ENCODE measurements at regions not wholly inside any gene's neighbourhood (a gene's known extent, or its start where the extent isn't known, plus 50 kb on each side); places are given as distances from the start of the nearest gene placed in this dataset.

DNA sequence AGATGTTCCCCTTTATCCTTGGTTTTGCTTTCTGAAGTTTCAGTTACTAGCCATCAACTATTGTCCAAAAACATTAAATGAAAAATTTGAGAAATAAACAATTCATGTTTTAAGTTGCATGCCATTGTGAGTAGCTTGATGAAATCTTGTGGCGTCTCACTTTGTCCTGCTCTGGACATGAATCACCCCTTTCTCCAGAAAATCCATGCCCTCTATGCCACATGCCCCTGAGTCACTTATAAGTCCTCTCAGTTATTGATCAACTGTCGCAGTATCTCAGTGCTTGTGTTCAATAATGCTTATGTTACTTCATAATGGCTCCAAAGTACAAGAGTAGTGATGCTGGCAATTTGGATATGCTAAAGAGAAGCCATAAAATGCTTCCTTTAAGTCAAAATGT lies 208.0 kb upstream of the FERD3L start:
- no peak overlapping the region for H2BK5ac ChIP-seq (ENCODE audit: low read depth, low read length, poor library complexity)
- no peaks in the 10 kb centered on the region for H3K9me3 ChIP-seq (ENCODE audit: insufficient read depth, low read depth, low read length)
- H4K8ac ChIP-seq (ENCODE audit: low read depth, low read length): no peak overlapping the region
- no peak overlapping the region for H2BK120ac ChIP-seq (ENCODE audit: insufficient read depth, low read length, poor library complexity)
- H3K9ac ChIP-seq (ENCODE audit: low read length): no peak overlapping the region
- no peaks in the 10 kb centered on the region for H3K4me1 ChIP-seq (ENCODE audit: control insufficient read depth in 1 of 2, insufficient read depth in 2 of 2, low read length in 2 of 2)
- H3K4me2 ChIP-seq (ENCODE audit: low read length): no peak overlapping the region
- no peak overlapping the region for H3K14ac ChIP-seq (ENCODE audit: low read length)
- no peaks in the 10 kb centered on the region for H3K36me3 ChIP-seq (ENCODE audit: control insufficient read depth in 1 of 2, insufficient read depth in 2 of 2, low read length in 2 of 2)
- no peak overlapping the region for H4K12ac ChIP-seq (ENCODE audit: low read depth, low read length)
- WGBS (ENCODE audit: extremely low coverage, insufficient coverage, insufficient read length): no CpG with 5 or more reads among the region's 2 CpGs
- H4K91ac ChIP-seq (ENCODE audit: low read depth, low read length): no peak overlapping the region
- no peak for DNase-seq
- no peaks in the 10 kb centered on the region for H3K79me2 ChIP-seq (ENCODE audit: control insufficient read depth, insufficient read depth, low read length, poor library complexity)
- no peak overlapping the region for H2BK12ac ChIP-seq (ENCODE audit: low read length)
- H3K4me3 ChIP-seq (ENCODE audit: low read depth, low read length): no peak overlapping the region
- H3K27ac ChIP-seq (ENCODE audit: low read depth, low read length): no peak overlapping the region
- H3K4ac ChIP-seq (ENCODE audit: low read depth, low read length): no peak overlapping the region
- H3K27me3 ChIP-seq (ENCODE audit: insufficient read depth, low read length): no peaks in the 10 kb centered on the region
- H3K18ac ChIP-seq (ENCODE audit: low read length): no peak overlapping the region
- H3K23ac ChIP-seq (ENCODE audit: low read length): no peak overlapping the region
- no peak overlapping the region for H2AFZ ChIP-seq (ENCODE audit: insufficient read depth, low read length, poor library complexity)
- no peak overlapping the region for H2AK5ac ChIP-seq (ENCODE audit: low read length)
- H3K79me1 ChIP-seq (ENCODE audit: low read length): no peaks in the 10 kb centered on the region

DNA sequence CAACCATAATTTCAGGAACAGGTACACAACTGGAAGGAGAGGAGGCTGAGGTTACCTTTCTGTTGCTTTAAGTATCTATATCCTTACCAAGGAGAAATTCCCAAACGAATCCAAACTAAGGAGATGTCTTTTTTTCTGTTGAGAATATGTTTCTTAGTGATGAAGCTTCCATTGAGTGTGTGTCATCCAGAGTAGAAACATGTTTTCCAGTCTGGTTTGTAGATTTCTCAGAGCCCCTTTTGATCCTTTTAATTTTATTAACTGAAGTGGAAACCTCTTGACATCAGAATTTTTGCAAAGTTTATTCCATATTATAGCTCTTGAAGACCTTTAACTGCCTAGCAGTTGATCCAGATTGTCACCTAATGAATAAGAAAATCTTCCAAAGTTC lies 207.1 kb upstream of the FERD3L start:
- no CpG with 5 or more reads among the region's 1 CpG for WGBS (ENCODE audit: extremely low coverage, insufficient coverage, insufficient read length)

DNA sequence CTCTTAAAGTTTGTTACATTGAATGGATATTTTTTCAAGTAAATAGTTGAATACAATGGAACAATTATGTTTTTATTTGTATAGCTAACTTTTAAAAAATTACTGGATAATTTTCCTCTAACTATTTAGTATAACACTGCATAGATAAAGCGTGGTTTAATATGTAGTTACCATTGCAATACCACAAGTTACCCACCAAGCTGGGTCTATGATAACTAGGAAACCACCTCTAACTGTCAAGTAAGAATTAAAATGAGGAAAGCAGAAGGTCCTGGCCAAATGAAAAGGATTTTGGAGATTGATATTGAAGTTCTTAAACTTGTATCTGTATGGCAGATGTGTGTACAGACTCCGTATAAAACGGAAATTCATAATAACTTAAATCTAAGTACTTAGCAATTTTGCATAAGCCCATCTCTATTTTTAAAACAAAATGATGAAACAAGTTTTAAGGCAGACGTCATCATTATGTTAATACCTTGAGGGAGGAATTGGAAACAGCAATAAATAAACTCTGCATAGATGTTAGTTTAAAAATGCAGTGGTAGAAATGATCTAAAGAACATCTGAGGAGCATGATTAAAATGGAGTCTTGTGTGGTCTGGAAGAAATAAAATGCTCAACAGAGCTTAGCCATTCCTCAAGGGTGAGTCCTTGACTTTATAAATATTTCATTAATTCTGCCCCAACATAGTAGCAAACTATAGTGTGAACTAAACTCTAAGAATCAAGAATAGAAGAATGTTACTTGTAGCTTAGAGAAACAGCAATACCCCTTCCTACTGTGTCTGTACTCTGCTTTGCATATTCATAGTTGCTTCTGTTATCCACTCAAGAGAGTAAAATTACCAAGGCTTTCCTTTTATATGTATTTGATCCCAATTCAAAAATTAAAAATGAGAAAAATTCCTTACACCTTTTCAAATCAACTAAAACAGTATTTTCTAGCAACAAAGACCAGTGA lies 206.4 kb upstream of the FERD3L start:
- no CpG with 5 or more reads among the region's 4 CpGs for WGBS (ENCODE audit: extremely low coverage, insufficient coverage, insufficient read length)
- DNase-seq: no peak
- H2AFZ ChIP-seq (ENCODE audit: insufficient read depth, low read length, poor library complexity): no peak overlapping the region
- H3K9me3 ChIP-seq (ENCODE audit: insufficient read depth, low read depth, low read length): no peaks in the 10 kb centered on the region
- no peak overlapping the region for H3K4ac ChIP-seq (ENCODE audit: low read depth, low read length)
- H3K14ac ChIP-seq (ENCODE audit: low read length): no peak overlapping the region
- no peak overlapping the region for H3K4me2 ChIP-seq (ENCODE audit: low read length)
- H3K27ac ChIP-seq (ENCODE audit: low read depth, low read length): no peak overlapping the region
- H3K36me3 ChIP-seq (ENCODE audit: control insufficient read depth in 1 of 2, insufficient read depth in 2 of 2, low read length in 2 of 2): no peaks in the 10 kb centered on the region
- H2BK12ac ChIP-seq (ENCODE audit: low read length): no peak overlapping the region
- no peak overlapping the region for H2BK120ac ChIP-seq (ENCODE audit: insufficient read depth, low read length, poor library complexity)
- H3K79me2 ChIP-seq (ENCODE audit: control insufficient read depth, insufficient read depth, low read length, poor library complexity): no peaks in the 10 kb centered on the region
- H3K79me1 ChIP-seq (ENCODE audit: low read length): no peaks in the 10 kb centered on the region
- no peaks in the 10 kb centered on the region for H3K4me1 ChIP-seq (ENCODE audit: control insufficient read depth in 1 of 2, insufficient read depth in 2 of 2, low read length in 2 of 2)
- H4K8ac ChIP-seq (ENCODE audit: low read depth, low read length): no peak overlapping the region
- H3K18ac ChIP-seq (ENCODE audit: low read length): no peak overlapping the region
- no peak overlapping the region for H3K9ac ChIP-seq (ENCODE audit: low read length)
- no peak overlapping the region for H3K23ac ChIP-seq (ENCODE audit: low read length)
- H3K4me3 ChIP-seq (ENCODE audit: low read depth, low read length): no peak overlapping the region
- no peak overlapping the region for H4K91ac ChIP-seq (ENCODE audit: low read depth, low read length)
- no peak overlapping the region for H2AK5ac ChIP-seq (ENCODE audit: low read length)
- H4K12ac ChIP-seq (ENCODE audit: low read depth, low read length): no peak overlapping the region
- no peaks in the 10 kb centered on the region for H3K27me3 ChIP-seq (ENCODE audit: insufficient read depth, low read length)
- no peak overlapping the region for H2BK5ac ChIP-seq (ENCODE audit: low read depth, low read length, poor library complexity)

More for the DNA sequence above, 207.1 kb upstream of the FERD3L start:
- Histone ChIP-seq H3K4ac (ENCODE audit: low read depth, low read length) (no peak overlapping the region), H3K79me2 (ENCODE audit: control insufficient read depth, insufficient read depth, low read length, poor library complexity) (no peaks in the 10 kb centered on the region), H2BK5ac (ENCODE audit: low read depth, low read length, poor library complexity) (no peak overlapping the region), H3K27ac (ENCODE audit: low read depth, low read length) (no peak overlapping the region), H2AFZ (ENCODE audit: insufficient read depth, low read length, poor library complexity) (no peak overlapping the region), H3K14ac (ENCODE audit: low read length) (no peak overlapping the region), H3K4me1 (ENCODE audit: control insufficient read depth in 1 of 2, insufficient read depth in 2 of 2, low read length in 2 of 2) (no peaks in the 10 kb centered on the region), H3K9me3 (ENCODE audit: insufficient read depth, low read depth, low read length) (no peaks in the 10 kb centered on the region), H4K12ac (ENCODE audit: low read depth, low read length) (no peak overlapping the region), H3K36me3 (ENCODE audit: control insufficient read depth in 1 of 2, insufficient read depth in 2 of 2, low read length in 2 of 2) (no peaks in the 10 kb centered on the region), H3K27me3 (ENCODE audit: insufficient read depth, low read length) (no peaks in the 10 kb centered on the region), H3K18ac (ENCODE audit: low read length) (no peak overlapping the region), H3K9ac (ENCODE audit: low read length) (no peak overlapping the region), H2BK120ac (ENCODE audit: insufficient read depth, low read length, poor library complexity) (no peak overlapping the region), H2AK5ac (ENCODE audit: low read length) (no peak overlapping the region), H4K91ac (ENCODE audit: low read depth, low read length) (no peak overlapping the region), H3K79me1 (ENCODE audit: low read length) (no peaks in the 10 kb centered on the region), H4K8ac (ENCODE audit: low read depth, low read length) (no peak overlapping the region), H3K23ac (ENCODE audit: low read length) (no peak overlapping the region), H3K4me2 (ENCODE audit: low read length) (no peak overlapping the region), H3K4me3 (ENCODE audit: low read depth, low read length) (no peak overlapping the region), H2BK12ac (ENCODE audit: low read length) (no peak overlapping the region)
- no peak for DNase-seq

DNA sequence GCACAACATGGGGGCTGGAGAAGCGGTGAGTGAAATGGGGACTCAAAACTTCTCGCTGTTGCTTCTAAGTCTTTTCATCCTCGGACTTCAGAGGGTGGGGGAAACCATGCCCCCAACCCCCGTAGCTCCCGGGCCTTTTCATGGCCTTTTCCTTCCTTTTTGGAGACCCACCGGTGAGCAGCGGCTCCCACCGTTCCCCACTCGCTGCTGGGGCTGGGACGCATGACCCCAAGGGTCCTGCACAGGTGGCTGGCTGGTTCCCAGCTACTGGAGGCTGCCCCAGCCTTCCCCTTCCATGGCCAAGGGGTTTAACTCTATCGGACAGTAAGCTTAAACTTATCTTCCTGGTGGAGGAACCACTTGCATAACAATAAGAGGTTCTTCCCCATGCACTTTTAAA lies 194.3 kb upstream of the FERD3L start:
- H3K4me3 ChIP-seq (ENCODE audit: low read depth, low read length): no peak overlapping the region
- no peak overlapping the region for H4K12ac ChIP-seq (ENCODE audit: low read depth, low read length)
- no peak overlapping the region for H2BK120ac ChIP-seq (ENCODE audit: insufficient read depth, low read length, poor library complexity)
- no peak overlapping the region for H3K14ac ChIP-seq (ENCODE audit: low read length)
- H4K91ac ChIP-seq (ENCODE audit: low read depth, low read length): no peak overlapping the region
- H3K18ac ChIP-seq (ENCODE audit: low read length): no peak overlapping the region
- no peak overlapping the region for H2BK12ac ChIP-seq (ENCODE audit: low read length)
- no CpG with 5 or more reads among the region's 11 CpGs for WGBS (ENCODE audit: extremely low coverage, insufficient coverage, insufficient read length)
- H3K27me3 ChIP-seq (ENCODE audit: insufficient read depth, low read length): no peaks in the 10 kb centered on the region
- H2BK5ac ChIP-seq (ENCODE audit: low read depth, low read length, poor library complexity): no peak overlapping the region
- H3K4me1 ChIP-seq (ENCODE audit: control insufficient read depth in 1 of 2, insufficient read depth in 2 of 2, low read length in 2 of 2): peaks cover 0 to 3% of the 10 kb centered on the region in 2 experiments
- no peak overlapping the region for H3K4me2 ChIP-seq (ENCODE audit: low read length)
- no peaks in the 10 kb centered on the region for H3K79me2 ChIP-seq (ENCODE audit: control insufficient read depth, insufficient read depth, low read length, poor library complexity)
- no peak overlapping the region for H2AK5ac ChIP-seq (ENCODE audit: low read length)
- no peak overlapping the region for H3K9ac ChIP-seq (ENCODE audit: low read length)
- no peak for DNase-seq
- H3K79me1 ChIP-seq (ENCODE audit: low read length): no peaks in the 10 kb centered on the region
- H3K4ac ChIP-seq (ENCODE audit: low read depth, low read length): no peak overlapping the region
- no peak overlapping the region for H4K8ac ChIP-seq (ENCODE audit: low read depth, low read length)
- no peak overlapping the region for H3K27ac ChIP-seq (ENCODE audit: low read depth, low read length)
- no peak overlapping the region for H3K23ac ChIP-seq (ENCODE audit: low read length)
- H3K9me3 ChIP-seq (ENCODE audit: insufficient read depth, low read depth, low read length): no peaks in the 10 kb centered on the region
- no peak overlapping the region for H2AFZ ChIP-seq (ENCODE audit: insufficient read depth, low read length, poor library complexity)
- H3K36me3 ChIP-seq (ENCODE audit: control insufficient read depth in 1 of 2, insufficient read depth in 2 of 2, low read length in 2 of 2): no peaks in the 10 kb centered on the region
